AG09309 (cell line): ENCODE measurements at regions not wholly inside any gene's neighbourhood (a gene's known extent, or its start where the extent isn't known, plus 50 kb on each side); places are given as distances from the start of the nearest gene placed in this dataset.

ENCODE experiments used
- DNase-seq: peaks from one replicate; pipeline ENCODE4 v3.0.0-alpha.2; 2010; ENCODE audit warnings: low read depth
- H3K4me3 ChIP-seq: 2 replicates; pipeline ENCODE4 v1.5.1; 2011; ENCODE audit warnings: mild to moderate bottlenecking, low read depth, low read length, moderate library complexity; ENCODE audit not compliant: control insufficient read depth
- CTCF ChIP-seq: IDR thresholded peaks from 2 replicates; pipeline ENCODE4 v1.5.1; 2011; ENCODE audit warnings: mild to moderate bottlenecking, low read depth, low read length, inconsistent platforms; ENCODE audit not compliant: insufficient read depth, control insufficient read depth; ENCODE audit errors: missing control alignments

GRCh38 chr15:77693576-77693975, 60.9 kb upstream of the LINGO1 start:
- DNase-seq = no peak
- TF ChIP-seq CTCF = no peak
- no peak overlapping the region for H3K4me3 ChIP-seq

GRCh38 chr15:77692614-77693013, 59.9 kb upstream of the LINGO1 start:
- no peak overlapping the region for H3K4me3 ChIP-seq
- TF ChIP-seq CTCF = no peak
- no peak for DNase-seq

GRCh38 chr15:77691607-77692006, 58.9 kb upstream of the LINGO1 start:
- H3K4me3 ChIP-seq = no peak overlapping the region
- no peak for DNase-seq
- no peak for TF ChIP-seq CTCF

- DNase-seq = no peak
- no peak for TF ChIP-seq CTCF
- H3K4me3 ChIP-seq = no peak overlapping the region
Measured at GRCh38 chr15:77689821-77690220, 57.1 kb upstream of the LINGO1 start.

- TF ChIP-seq CTCF = no peak
- no peak for DNase-seq
- H3K4me3 ChIP-seq = no peak overlapping the region
Measured at GRCh38 chr15:77688693-77689092, 56.0 kb upstream of the LINGO1 start.

- H3K4me3 ChIP-seq = no peak overlapping the region
- TF ChIP-seq CTCF = no peak
- no peak for DNase-seq
Measured at GRCh38 chr15:77688266-77688665, 55.6 kb upstream of the LINGO1 start.
